Cardiac muscle cell (in vitro differentiated cells and primary cell): ENCODE measurements at regions not wholly inside any gene's neighbourhood (a gene's known extent, or its start where the extent isn't known, plus 50 kb on each side); places are given as distances from the start of the nearest gene placed in this dataset.

ENCODE experiments used
- DNase-seq, 2 donors: peaks; one replicate each; pipeline versions ENCODE4 v3.0.0 to v3.0.0-alpha.2; 2010 to 2017; ENCODE audit warnings: low read depth in 1 of 2, low spot score in 1 of 2
- H3K27ac ChIP-seq: fragments of 200-600 bp; sonication (generic); 2 replicates; pipeline ENCODE4 v1.5.1; 2016
- H3K27me3 ChIP-seq: fragments of 200-600 bp; sonication (generic); 2 replicates; pipeline ENCODE4 v1.6.0; 2016; ENCODE audit warnings: control low read depth
- H3K36me3 ChIP-seq: fragments of 200-600 bp; sonication (generic); 2 replicates; pipeline ENCODE4 v1.5.1; 2016; ENCODE audit warnings: control low read depth
- H3K4me1 ChIP-seq: fragments of 200-600 bp; sonication (generic); 2 replicates; pipeline ENCODE4 v1.8.1; 2017; ENCODE audit warnings: low read depth, mild to moderate bottlenecking, mixed run types
- H3K4me3 ChIP-seq: fragments of 200-600 bp; sonication (generic); 2 replicates; pipeline ENCODE4 v1.5.1; 2016; ENCODE audit warnings: mild to moderate bottlenecking
- H3K9me3 ChIP-seq: fragments of 200-600 bp; sonication (generic); 2 replicates; pipeline ENCODE4 v1.5.1; 2017; ENCODE audit warnings: low read depth, mild to moderate bottlenecking, control low read depth
- TF ChIP-seq, protein P1 (sequence below): IDR thresholded peaks from 2 replicates; pipeline ENCODE4 v1.5.1; 2012; ENCODE audit warnings: low read depth, mild to moderate bottlenecking, low read length

DNA sequence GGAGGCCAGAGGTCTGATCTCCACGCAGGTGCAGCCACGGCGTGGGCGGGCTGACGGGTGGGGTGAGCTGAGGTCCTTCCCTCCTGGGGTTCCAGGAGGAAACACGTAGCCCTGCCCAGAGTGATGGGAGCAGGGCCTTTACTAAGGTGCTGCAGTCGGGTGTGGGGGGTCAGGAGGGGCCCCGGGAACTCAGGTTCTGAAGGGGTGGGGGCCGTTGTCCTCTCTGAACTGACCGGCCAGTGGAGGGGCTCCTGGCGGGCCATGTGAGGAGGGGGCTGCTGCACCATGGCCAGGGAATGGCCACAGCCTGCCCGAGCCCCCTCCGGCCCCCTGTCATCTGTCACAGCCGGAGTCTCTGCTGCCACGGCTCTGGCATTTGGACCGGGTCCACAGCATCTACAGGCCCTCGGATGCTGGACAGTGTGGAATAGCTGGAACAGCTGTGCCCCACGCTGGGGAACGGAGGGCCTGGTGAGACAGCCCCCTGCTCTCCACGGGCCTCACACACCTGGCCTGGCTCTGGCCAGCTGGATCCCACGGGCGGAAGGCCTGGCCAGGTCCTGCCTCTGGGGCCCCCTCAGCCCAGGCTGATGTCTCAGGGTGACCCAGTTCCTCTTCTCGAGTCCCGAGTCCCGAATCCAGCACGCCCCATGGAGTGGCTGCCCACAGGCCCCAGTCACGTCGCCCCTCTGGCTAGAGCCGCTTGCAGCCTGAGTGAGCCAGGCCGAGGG lies 145.6 kb upstream of the GPC1 start:
- H3K27ac ChIP-seq = no peak overlapping the region
- no peak for DNase-seq
- no peaks in the 10 kb centered on the region for H3K27me3 ChIP-seq
- no peaks in the 10 kb centered on the region for H3K36me3 ChIP-seq
- H3K4me1 ChIP-seq = no peaks in the 10 kb centered on the region
- TF ChIP-seq, protein P1, sequence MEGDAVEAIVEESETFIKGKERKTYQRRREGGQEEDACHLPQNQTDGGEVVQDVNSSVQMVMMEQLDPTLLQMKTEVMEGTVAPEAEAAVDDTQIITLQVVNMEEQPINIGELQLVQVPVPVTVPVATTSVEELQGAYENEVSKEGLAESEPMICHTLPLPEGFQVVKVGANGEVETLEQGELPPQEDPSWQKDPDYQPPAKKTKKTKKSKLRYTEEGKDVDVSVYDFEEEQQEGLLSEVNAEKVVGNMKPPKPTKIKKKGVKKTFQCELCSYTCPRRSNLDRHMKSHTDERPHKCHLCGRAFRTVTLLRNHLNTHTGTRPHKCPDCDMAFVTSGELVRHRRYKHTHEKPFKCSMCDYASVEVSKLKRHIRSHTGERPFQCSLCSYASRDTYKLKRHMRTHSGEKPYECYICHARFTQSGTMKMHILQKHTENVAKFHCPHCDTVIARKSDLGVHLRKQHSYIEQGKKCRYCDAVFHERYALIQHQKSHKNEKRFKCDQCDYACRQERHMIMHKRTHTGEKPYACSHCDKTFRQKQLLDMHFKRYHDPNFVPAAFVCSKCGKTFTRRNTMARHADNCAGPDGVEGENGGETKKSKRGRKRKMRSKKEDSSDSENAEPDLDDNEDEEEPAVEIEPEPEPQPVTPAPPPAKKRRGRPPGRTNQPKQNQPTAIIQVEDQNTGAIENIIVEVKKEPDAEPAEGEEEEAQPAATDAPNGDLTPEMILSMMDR = no peak
- H3K4me3 ChIP-seq = no peak overlapping the region
- H3K9me3 ChIP-seq = no peaks in the 10 kb centered on the region

DNA sequence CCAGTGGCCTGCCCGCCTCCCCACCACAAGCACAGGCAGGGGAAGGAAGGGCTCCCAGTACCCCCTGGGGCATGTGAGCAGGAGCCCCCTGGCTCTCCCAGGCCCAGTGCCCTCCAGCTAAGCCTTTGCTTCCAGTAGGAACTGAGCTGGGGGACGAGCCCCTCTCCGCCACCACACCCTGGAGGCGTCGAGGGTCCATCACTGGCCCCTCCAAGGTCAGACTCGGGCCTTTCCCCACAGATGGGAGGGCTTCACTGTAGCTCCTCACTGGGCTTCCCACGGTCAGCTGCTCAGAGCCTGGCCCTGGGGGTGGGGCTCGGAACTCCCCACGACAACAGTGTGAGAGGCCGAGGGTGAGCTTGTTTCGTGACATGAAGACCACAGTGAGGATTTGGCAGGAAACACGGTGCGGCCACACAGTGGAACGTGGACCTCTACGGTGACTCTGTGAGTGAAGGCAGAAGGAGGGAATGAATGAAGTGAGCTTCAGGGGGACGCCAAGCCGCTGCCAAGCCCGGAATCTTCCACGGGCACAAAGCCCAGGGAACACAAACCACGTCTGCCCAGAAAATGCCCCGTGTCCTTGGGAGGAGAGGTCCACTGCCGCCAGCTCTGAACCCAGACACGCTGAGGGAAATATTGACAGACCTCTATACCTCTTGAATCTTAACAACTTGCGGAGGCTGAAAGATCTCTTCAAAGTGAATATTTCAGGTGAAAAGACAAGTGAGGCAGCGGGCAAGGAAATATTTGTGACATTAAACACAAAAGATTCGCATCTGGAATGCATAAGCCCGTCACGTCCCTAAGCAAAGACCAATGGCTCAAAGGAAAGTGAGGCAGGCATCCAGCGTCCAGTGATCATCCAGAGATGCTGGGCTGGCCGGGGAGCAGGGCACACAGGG lies 144.8 kb upstream of the GPC1 start:
- H3K36me3 ChIP-seq = no peaks in the 10 kb centered on the region
- DNase-seq = no peak
- H3K9me3 ChIP-seq = no peaks in the 10 kb centered on the region
- H3K27me3 ChIP-seq = no peaks in the 10 kb centered on the region
- no peak overlapping the region for H3K4me3 ChIP-seq
- no peak overlapping the region for H3K27ac ChIP-seq
- TF ChIP-seq, protein P1 = no peak
- no peaks in the 10 kb centered on the region for H3K4me1 ChIP-seq

DNA sequence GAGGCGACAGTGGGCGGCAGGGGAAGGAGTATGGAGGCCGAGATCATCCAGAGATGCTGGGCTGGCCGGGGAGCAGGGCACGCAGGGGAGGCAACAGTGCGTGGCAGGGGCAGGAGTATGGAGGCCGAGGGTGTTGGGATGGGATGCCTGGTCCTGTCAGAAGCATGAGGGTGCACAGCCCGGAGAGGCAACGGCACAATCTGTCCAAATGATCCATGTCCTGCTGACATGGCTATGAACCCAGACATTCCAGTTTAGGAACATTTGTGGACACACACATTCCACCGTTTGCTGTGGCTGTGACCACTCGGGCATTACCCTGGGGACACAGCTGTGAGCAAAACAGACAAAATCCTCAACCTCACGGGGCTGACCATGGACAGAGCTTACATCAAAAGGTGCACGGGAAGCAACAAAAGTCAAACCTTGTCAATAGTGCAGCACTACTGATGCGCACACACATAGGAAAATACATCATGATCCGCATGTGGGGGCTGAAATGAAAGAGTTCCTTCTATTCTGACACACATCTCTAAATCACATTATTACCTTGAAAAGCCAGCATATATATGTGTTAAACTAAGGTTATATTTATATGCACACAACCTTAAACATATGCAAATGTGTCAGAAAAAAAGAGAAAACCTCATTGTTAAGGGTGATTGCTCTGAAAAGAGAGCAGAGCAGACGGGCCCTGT lies 144.0 kb upstream of the GPC1 start:
- Histone ChIP-seq H3K36me3 (no peaks in the 10 kb centered on the region), H3K9me3 (no peaks in the 10 kb centered on the region), H3K4me1 (no peaks in the 10 kb centered on the region), H3K27me3 (no peaks in the 10 kb centered on the region), H3K4me3 (no peak overlapping the region), H3K27ac (no peak overlapping the region)
- no peak for DNase-seq
- TF ChIP-seq, protein P1 = no peak

DNA sequence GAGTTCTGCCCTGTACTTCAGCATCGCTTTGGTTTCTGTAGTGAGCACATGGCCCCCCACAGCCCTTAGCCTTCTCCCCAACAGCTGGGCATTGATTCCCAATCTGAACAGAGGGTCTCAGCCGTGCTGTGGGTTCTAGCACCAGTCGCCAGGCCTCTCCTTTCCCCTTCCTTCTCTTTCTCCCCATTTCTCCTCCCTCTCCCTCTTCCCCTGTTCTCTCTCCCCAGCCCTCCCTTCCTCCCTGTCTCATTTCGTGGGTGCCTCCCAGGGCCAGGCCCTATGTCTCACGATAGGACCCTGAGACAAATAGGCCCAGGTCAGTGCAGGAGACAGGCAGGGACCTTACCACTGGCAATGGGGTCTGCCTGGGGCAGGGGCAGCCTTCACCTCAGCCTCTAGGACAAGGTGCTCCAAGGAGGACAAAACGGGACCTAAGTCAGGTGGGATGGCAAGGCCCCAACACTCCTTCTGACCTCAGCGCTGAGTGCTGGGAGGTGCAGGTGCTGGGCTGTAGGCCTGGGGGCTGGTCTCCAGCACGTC lies 143.4 kb upstream of the GPC1 start:
- Histone ChIP-seq H3K36me3 (no peaks in the 10 kb centered on the region), H3K9me3 (no peaks in the 10 kb centered on the region), H3K4me3 (no peak overlapping the region), H3K27me3 (no peaks in the 10 kb centered on the region), H3K4me1 (no peaks in the 10 kb centered on the region), H3K27ac (no peak overlapping the region)
- no peak for DNase-seq
- TF ChIP-seq, protein P1 = no peak
